HFFc6 (cell line): ENCODE measurements at regions not wholly inside any gene's neighbourhood (a gene's known extent, or its start where the extent isn't known, plus 50 kb on each side); places are given as distances from the start of the nearest gene placed in this dataset.
A peak's percentile ranks its signal among the peaks of the same experiment; 100 is the strongest.
"Not testable (repeated sequence)": the region's sequence is repeated elsewhere in the genome, so short reads cannot be mapped to it uniquely, and the experiment has no call there.

Experiments
- DNase-seq: peaks from one replicate; pipeline ENCODE4 v3.0.0-alpha.2; 2018
- H3K27ac Mint-ChIP-seq: 2 replicates; pipeline ENCODE4 v1.8.0; 2020; ENCODE audit warnings: mild to moderate bottlenecking, mixed read lengths
- H3K27me3 Mint-ChIP-seq: 2 replicates; pipeline ENCODE4 v1.8.0; 2021; ENCODE audit warnings: mild to moderate bottlenecking, moderate library complexity, mixed read lengths; ENCODE audit not compliant: insufficient read depth
- H3K36me3 Mint-ChIP-seq: 2 replicates; pipeline ENCODE4 v1.8.0; 2021; ENCODE audit warnings: low read depth, mixed read lengths
- H3K4me1 Mint-ChIP-seq: 2 replicates; pipeline ENCODE4 v1.8.0; 2020; ENCODE audit warnings: low read depth, mixed read lengths
- H3K4me3 Mint-ChIP-seq: 2 replicates; pipeline ENCODE4 v1.8.0; 2020; ENCODE audit warnings: mild to moderate bottlenecking, moderate library complexity, mixed read lengths
- H3K9me3 Mint-ChIP-seq: 2 replicates; pipeline ENCODE4 v1.8.0; 2020; ENCODE audit warnings: mild to moderate bottlenecking, mixed read lengths
- CTCF ChIP-seq: fragments of 200-600 bp; sonication (generic); IDR thresholded peaks from 2 replicates; pipeline ENCODE4 v1.5.0; 2021; ENCODE audit warnings: antibody characterized with exemption, mild to moderate bottlenecking

- Mint-ChIP-seq H3K9me3 (no peaks in the 10 kb centered on the region), H3K4me1 (peaks cover 12% of the 10 kb centered on the region; the same call in 1 of the 2 replicates), H3K27me3 (no peaks in the 10 kb centered on the region; the same call in none of the 2 replicates), H3K4me3 (no peak overlapping the region), H3K36me3 (no peaks in the 10 kb centered on the region), H3K27ac (no peak overlapping the region)
- no peak for DNase-seq
- TF ChIP-seq CTCF = no peak
Observed at GRCh38 chr4:42278709-42279324, 118.5 kb upstream of the SHISA3 start.

GRCh38 chr4:42280327-42281095 lies 116.8 kb upstream of the SHISA3 start:
- H3K4me3 Mint-ChIP-seq = peak overlapping the region; percentile 45; the same call in 1 of the 2 replicates
- TF ChIP-seq CTCF = peak; percentile 82
- no peak for DNase-seq
- H3K9me3 Mint-ChIP-seq = peaks cover 3% of the 10 kb centered on the region; the same call in 1 of the 2 replicates
- peaks cover 12% of the 10 kb centered on the region; the same call in 1 of the 2 replicates for H3K4me1 Mint-ChIP-seq
- no peaks in the 10 kb centered on the region for H3K36me3 Mint-ChIP-seq
- H3K27me3 Mint-ChIP-seq = no peaks in the 10 kb centered on the region; the same call in none of the 2 replicates
- H3K27ac Mint-ChIP-seq = no peak overlapping the region

GRCh38 chr4:42281324-42282020 lies 115.8 kb upstream of the SHISA3 start:
- Mint-ChIP-seq H3K4me1 (peaks cover 12% of the 10 kb centered on the region; the same call in 1 of the 2 replicates), H3K27ac (no peak overlapping the region), H3K9me3 (peaks cover 4% of the 10 kb centered on the region; the same call in 1 of the 2 replicates), H3K36me3 (no peaks in the 10 kb centered on the region), H3K27me3 (no peaks in the 10 kb centered on the region; the same call in none of the 2 replicates), H3K4me3 (no peak overlapping the region; the same call in 1 of the 2 replicates)
- no peak for TF ChIP-seq CTCF
- DNase-seq = no peak

DNA sequence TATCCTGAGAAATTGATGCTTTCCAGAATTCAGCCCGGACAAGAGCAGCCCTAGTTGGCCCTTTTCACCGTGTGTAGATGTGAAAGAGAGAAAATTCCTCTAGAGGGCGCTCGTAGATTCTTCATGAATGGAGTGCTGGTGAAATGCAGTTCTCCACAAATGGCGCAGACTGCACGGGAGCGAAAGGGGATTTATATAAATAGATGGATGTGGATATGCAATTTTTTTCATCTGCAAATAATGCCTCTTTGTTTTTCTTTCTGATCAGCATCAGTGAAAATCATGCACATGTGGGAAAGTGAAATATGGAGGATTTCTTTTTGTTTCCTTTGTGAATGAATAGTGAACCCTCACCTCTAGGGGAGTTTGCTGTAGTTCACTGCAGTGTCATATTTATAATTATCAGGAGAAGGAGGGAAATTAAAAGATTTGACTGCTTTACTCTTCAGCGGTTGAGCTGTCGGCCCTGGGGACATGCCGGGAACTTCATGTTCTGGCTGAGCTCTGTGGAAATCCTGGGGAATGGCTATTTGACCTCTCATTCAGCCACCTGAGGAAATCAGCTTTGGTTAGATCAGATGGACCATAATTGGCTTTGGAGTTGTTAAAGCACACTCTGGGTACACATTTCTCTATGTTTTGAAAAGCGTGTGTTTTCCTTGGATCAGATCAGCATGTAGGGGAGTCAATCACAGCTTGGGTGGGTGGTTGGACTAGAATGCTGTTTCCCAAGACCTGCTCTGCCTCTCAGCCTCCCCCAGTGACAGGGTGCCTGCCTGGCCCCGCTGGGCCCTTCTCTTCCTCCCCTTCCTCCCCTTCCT lies 115.0 kb upstream of the SHISA3 start:
- DNase-seq = peak; percentile 40
- Mint-ChIP-seq H3K27ac (no peak overlapping the region), H3K27me3 (no peaks in the 10 kb centered on the region; the same call in none of the 2 replicates), H3K4me1 (peaks cover 12% of the 10 kb centered on the region; the same call in 1 of the 2 replicates), H3K4me3 (no peak overlapping the region), H3K9me3 (peaks cover 4% of the 10 kb centered on the region; the same call in 1 of the 2 replicates), H3K36me3 (no peaks in the 10 kb centered on the region)
- TF ChIP-seq CTCF = peak; percentile 85

- no peak for DNase-seq
- Mint-ChIP-seq H3K36me3 (no peaks in the 10 kb centered on the region), H3K27ac (no peak overlapping the region), H3K4me3 (no peak overlapping the region), H3K4me1 (peaks cover 12% of the 10 kb centered on the region; the same call in 1 of the 2 replicates), H3K9me3 (peaks cover 4% of the 10 kb centered on the region; the same call in 1 of the 2 replicates), H3K27me3 (no peaks in the 10 kb centered on the region; the same call in none of the 2 replicates)
- TF ChIP-seq CTCF = no peak
Observed at GRCh38 chr4:42284030-42284429, 113.3 kb upstream of the SHISA3 start.

DNA sequence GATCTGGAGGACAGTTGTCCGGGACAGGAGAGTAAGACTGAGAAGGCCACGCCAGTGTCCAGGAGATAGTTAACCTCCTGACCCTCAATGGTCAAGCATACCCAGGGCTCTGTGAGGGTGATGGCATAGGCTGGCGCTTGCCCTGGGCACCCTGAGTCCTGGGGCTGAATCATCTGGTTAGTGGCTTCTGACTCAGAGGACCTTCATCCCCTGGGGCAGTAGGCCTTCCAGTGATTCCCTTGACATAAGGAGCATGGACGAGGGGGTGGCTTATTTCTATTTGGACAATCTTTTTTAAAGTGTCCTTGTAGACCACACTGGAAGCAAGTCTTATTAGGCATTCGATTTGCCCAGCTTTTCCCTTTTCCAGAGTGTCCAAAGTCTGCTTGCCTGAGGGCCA lies 108.4 kb upstream of the SHISA3 start:
- DNase-seq, H3K27me3 Mint-ChIP-seq, H3K27ac Mint-ChIP-seq, H3K36me3 Mint-ChIP-seq, H3K4me3 Mint-ChIP-seq, H3K4me1 Mint-ChIP-seq, H3K9me3 Mint-ChIP-seq: not testable (repeated sequence)

- not testable (repeated sequence) for H3K27ac Mint-ChIP-seq, H3K27me3 Mint-ChIP-seq, DNase-seq, H3K4me1 Mint-ChIP-seq, H3K4me3 Mint-ChIP-seq, H3K36me3 Mint-ChIP-seq
- H3K9me3 Mint-ChIP-seq = peaks cover 11% of the 10 kb centered on the region
Observed at GRCh38 chr4:42292192-42292591, 105.1 kb upstream of the SHISA3 start.
